HepG2 (cell line): ENCODE measurements at regions not wholly inside any gene's neighbourhood (a gene's known extent, or its start where the extent isn't known, plus 50 kb on each side); places are given as distances from the start of the nearest gene placed in this dataset.

Experiments used
- CENPBD1 ChIP-seq: sonication (generic); formaldehyde crosslinking; IDR thresholded peaks from 2 replicates; pipeline ENCODE4 v1.8.0; 2022; ENCODE audit warnings: missing genetic modification reagents, low read depth, mild to moderate bottlenecking, borderline replicate concordance
- DBP ChIP-seq: sonication (generic); formaldehyde crosslinking; IDR thresholded peaks from 2 replicates; pipeline ENCODE4 v1.4.0; 2020; ENCODE audit warnings: missing genetic modification reagents; ENCODE audit errors: not compliant biosample characterization
- HIC2 ChIP-seq: sonication (generic); formaldehyde crosslinking; IDR thresholded peaks from 2 replicates; pipeline ENCODE4 v1.9.0; 2022; ENCODE audit warnings: low read depth, missing genetic modification reagents
- LCORL ChIP-seq, 2 experiments: fragments of 450-650 bp in 1 of 2; sonication (generic) in 1 of 2; formaldehyde crosslinking in 1 of 2; IDR thresholded peaks; 2 replicates each; pipeline versions ENCODE4 v1.5.0 to v1.6.1; 2017 to 2020; ENCODE audit warnings: antibody characterized with exemption in 1 of 2, missing genetic modification reagents in 1 of 2
- MTF1 ChIP-seq: sonication (generic); formaldehyde crosslinking; IDR thresholded peaks from 2 replicates; pipeline ENCODE4 v1.5.0; 2020; ENCODE audit warnings: missing genetic modification reagents
- NFE2L1 ChIP-seq: sonication (generic); formaldehyde crosslinking; IDR thresholded peaks from 2 replicates; pipeline ENCODE4 v1.4.0; 2020; ENCODE audit warnings: missing genetic modification reagents, mild to moderate bottlenecking, borderline replicate concordance
- NFRKB ChIP-seq: fragments of 450-650 bp; IDR thresholded peaks from 2 replicates; pipeline ENCODE4 v1.6.1; 2017
- PPARG ChIP-seq: conservative IDR thresholded peaks from 2 replicates; pipeline ENCODE4 v1.6.1; 2016; ENCODE audit warnings: missing biosample characterization, missing genetic modification reagents
- ZFP62 ChIP-seq: sonication (generic); formaldehyde crosslinking; IDR thresholded peaks from 2 replicates; pipeline ENCODE4 v1.4.0; 2020; ENCODE audit warnings: missing genetic modification reagents
- ZNF276 ChIP-seq: sonication (generic); formaldehyde crosslinking; IDR thresholded peaks from 2 replicates; pipeline ENCODE4 v1.4.0; 2020; ENCODE audit warnings: mild to moderate bottlenecking, low read depth, missing genetic modification reagents
- ZNF646 ChIP-seq: sonication (generic); formaldehyde crosslinking; IDR thresholded peaks from 2 replicates; pipeline ENCODE4 v1.9.0; 2021; ENCODE audit warnings: mild to moderate bottlenecking, missing genetic modification reagents

- TF ChIP-seq ZNF646 (no peak), HIC2 (no peak), NFRKB (no peak), DBP (CRISPR knock-in tag) (no peak), CENPBD1 (CRISPR knock-in tag) (no peak), MTF1 (CRISPR knock-in tag) (no peak), NFE2L1 (CRISPR knock-in tag) (no peak), PPARG (no peak), ZNF276 (CRISPR knock-in tag) (no peak), LCORL (IDR thresholded peaks at IDR 0.05) (no peak), LCORL (CRISPR knock-in tag; IDR thresholded peaks at IDR 0.05) (no peak), ZFP62 (CRISPR knock-in tag) (no peak)
- TF ChIP-seq, all 625 proteins: peak for 0
Observed at GRCh38 chr2:146820672-146821071, 1024.2 kb upstream of the ACVR2A start (continued).
